GM21529 (cell line): ENCODE measurements at regions not wholly inside any gene's neighbourhood (a gene's known extent, or its start where the extent isn't known, plus 50 kb on each side); places are given as distances from the start of the nearest gene placed in this dataset.

Experiments
- ATAC-seq: cut with Tn5 transposase; IDR thresholded peaks from one replicate; pipeline ENCODE4 v1.9.1; 2021; ENCODE audit not compliant: unreplicated experiment

GRCh38 chr5:8871446-8871845, 674.4 kb downstream of the SEMA5A start:
- ATAC-seq: no peak

- ATAC-seq: no peak
These were observed 670.2 kb downstream of the SEMA5A start for GRCh38 chr5:8875722-8876121.

GRCh38 chr5:8879248-8879647, 666.6 kb downstream of the SEMA5A start:
- ATAC-seq: peak; percentile 79

- no peak for ATAC-seq
These were observed 661.8 kb downstream of the SEMA5A start for GRCh38 chr5:8884029-8884428.

GRCh38 chr5:8892926-8893325, 652.9 kb downstream of the SEMA5A start:
- no peak for ATAC-seq

GRCh38 chr5:8894031-8894430, 651.8 kb downstream of the SEMA5A start:
- no peak for ATAC-seq

GRCh38 chr5:8895062-8895461, 650.8 kb downstream of the SEMA5A start:
- ATAC-seq: no peak

GRCh38 chr5:8895599-8895998, 650.3 kb downstream of the SEMA5A start:
- no peak for ATAC-seq

- ATAC-seq: no peak
These were observed 648.6 kb downstream of the SEMA5A start for GRCh38 chr5:8897316-8897715.

GRCh38 chr5:8905021-8905420, 640.9 kb downstream of the SEMA5A start:
- ATAC-seq: no peak

GRCh38 chr5:8906303-8906967, 639.4 kb downstream of the SEMA5A start:
- no peak for ATAC-seq

GRCh38 chr5:8907168-8907868, 638.6 kb downstream of the SEMA5A start:
- ATAC-seq: no peak

GRCh38 chr5:8908055-8908683, 637.7 kb downstream of the SEMA5A start:
- peak; percentile 73 for ATAC-seq

GRCh38 chr5:8912106-8912505, 633.8 kb downstream of the SEMA5A start:
- no peak for ATAC-seq

GRCh38 chr5:8913522-8913921, 632.4 kb downstream of the SEMA5A start:
- ATAC-seq: no peak

GRCh38 chr5:8919096-8919495, 626.8 kb downstream of the SEMA5A start:
- no peak for ATAC-seq

GRCh38 chr5:8923526-8923925, 622.3 kb downstream of the SEMA5A start:
- no peak for ATAC-seq

GRCh38 chr5:8924054-8924793, 621.7 kb downstream of the SEMA5A start:
- ATAC-seq: no peak

GRCh38 chr5:8930021-8930420, 615.9 kb downstream of the SEMA5A start:
- ATAC-seq: no peak

GRCh38 chr5:8934455-8934854, 611.4 kb downstream of the SEMA5A start:
- ATAC-seq: no peak

GRCh38 chr5:8940934-8941333, 604.9 kb downstream of the SEMA5A start:
- ATAC-seq: no peak

GRCh38 chr5:8943301-8943700, 602.6 kb downstream of the SEMA5A start:
- no peak for ATAC-seq
